Hepatocyte (in vitro differentiated cells): ENCODE measurements at regions not wholly inside any gene's neighbourhood (a gene's known extent, or its start where the extent isn't known, plus 50 kb on each side); places are given as distances from the start of the nearest gene placed in this dataset.

Source experiments
- DNase-seq: peaks from one replicate; pipeline ENCODE4 v3.0.0-alpha.2; 2016; ENCODE audit warnings: low spot score
- H2AFZ ChIP-seq: fragments of 200-600 bp; sonication (generic); 2 replicates; pipeline ENCODE4 v1.6.0; 2016; ENCODE audit warnings: antibody characterized with exemption, mild to moderate bottlenecking
- H3K27ac ChIP-seq: fragments of 200-600 bp; sonication (generic); 2 replicates; pipeline ENCODE4 v1.5.1; 2016; ENCODE audit warnings: mild to moderate bottlenecking
- H3K27me3 ChIP-seq: fragments of 200-600 bp; sonication (generic); 2 replicates; pipeline ENCODE4 v1.6.1; 2016
- H3K36me3 ChIP-seq: fragments of 200-600 bp; sonication (generic); replicated peaks from 2 replicates; pipeline ENCODE4 v1.5.1; 2016; ENCODE audit warnings: low read depth; ENCODE audit not compliant: insufficient read depth
- H3K4me1 ChIP-seq: fragments of 200-600 bp; sonication (generic); 2 replicates; pipeline ENCODE4 v1.5.1; 2016; ENCODE audit warnings: mild to moderate bottlenecking, moderate library complexity; ENCODE audit not compliant: insufficient read depth
- H3K4me2 ChIP-seq: fragments of 200-600 bp; sonication (generic); 2 replicates; pipeline ENCODE4 v1.6.0; 2016
- H3K4me3 ChIP-seq: fragments of 200-600 bp; sonication (generic); 2 replicates; pipeline ENCODE4 v1.5.1; 2016; ENCODE audit warnings: mild to moderate bottlenecking
- H3K79me2 ChIP-seq: fragments of 200-600 bp; sonication (generic); 2 replicates; pipeline ENCODE4 v1.6.0; 2017; ENCODE audit warnings: mild to moderate bottlenecking
- H3K9me2 ChIP-seq: fragments of 200-600 bp; sonication (generic); replicated peaks from 2 replicates; pipeline ENCODE4 v1.6.0; 2017; ENCODE audit warnings: mild to moderate bottlenecking; ENCODE audit not compliant: insufficient read depth
- H3K9me3 ChIP-seq: fragments of 200-600 bp; sonication (generic); 2 replicates; pipeline ENCODE4 v1.5.1; 2016; ENCODE audit warnings: low read depth, mild to moderate bottlenecking
- H4K20me1 ChIP-seq: fragments of 200-600 bp; sonication (generic); 2 replicates; pipeline ENCODE4 v1.6.0; 2016; ENCODE audit warnings: mild to moderate bottlenecking; ENCODE audit not compliant: insufficient read depth, poor library complexity, severe bottlenecking
- CTCF ChIP-seq: fragments of 200-600 bp; sonication (generic); IDR thresholded peaks from 2 replicates; pipeline ENCODE4 v1.5.1; 2016; ENCODE audit warnings: antibody characterized with exemption, mild to moderate bottlenecking; ENCODE audit not compliant: poor library complexity
- EZH2 ChIP-seq: fragments of 200-600 bp; sonication (generic); IDR thresholded peaks from 2 replicates; pipeline ENCODE4 v1.6.1; 2016; ENCODE audit warnings: antibody characterized with exemption, mild to moderate bottlenecking, borderline replicate concordance
- EZH2phosphoT487 ChIP-seq: fragments of 200-600 bp; sonication (generic); IDR thresholded peaks from one replicate; pipeline ENCODE4 v1.6.1; 2018; ENCODE audit warnings: antibody characterized with exemption, mild to moderate bottlenecking, low read depth, moderate library complexity; ENCODE audit not compliant: unreplicated experiment, severe bottlenecking
- WGBS: methylation state at CpG from one replicate; pipeline ENCODE4 v1.1.6; 2016; ENCODE audit warnings: low lambda C conversion rate; ENCODE audit errors: missing lambda C conversion rate; 5-methylcytosine and 5-hydroxymethylcytosine counted together

- Histone ChIP-seq H3K27me3 (no peaks in the 10 kb centered on the region), H3K4me1 (no peaks in the 10 kb centered on the region), H3K27ac (no peak overlapping the region), H3K9me2 (no peaks in the 10 kb centered on the region), H3K9me3 (no peaks in the 10 kb centered on the region), H3K4me3 (no peak overlapping the region), H4K20me1 (no peaks in the 10 kb centered on the region), H3K79me2 (no peaks in the 10 kb centered on the region), H2AFZ (no peak overlapping the region), H3K4me2 (no peak overlapping the region), H3K36me3 (no peaks in the 10 kb centered on the region)
- DNase-seq, result no peak
- WGBS, result 69% methylated on average over 3 of the region's 3 CpGs
- TF ChIP-seq CTCF (no peak), EZH2phosphoT487 (no peak), EZH2 (no peak)
Measured at GRCh38 chr4:120629546-120630108, 292.9 kb downstream of the PRDM5 start.

- TF ChIP-seq EZH2 (no peak), CTCF (no peak), EZH2phosphoT487 (no peak)
- H3K9me2 ChIP-seq, result no peaks in the 10 kb centered on the region
Measured at GRCh38 chr4:120622601-120623000, 299.9 kb downstream of the PRDM5 start.

GRCh38 chr4:120617171-120617570, 305.4 kb downstream of the PRDM5 start:
- no peaks in the 10 kb centered on the region for H3K4me1 ChIP-seq
- H3K9me3 ChIP-seq, result no peaks in the 10 kb centered on the region
- no peak for TF ChIP-seq EZH2phosphoT487
- TF ChIP-seq EZH2, result no peak
- no peak for TF ChIP-seq CTCF
- no peaks in the 10 kb centered on the region for H3K9me2 ChIP-seq
- H3K27ac ChIP-seq, result no peak overlapping the region
- no peaks in the 10 kb centered on the region for H4K20me1 ChIP-seq
- H2AFZ ChIP-seq, result no peak overlapping the region
- no peaks in the 10 kb centered on the region for H3K27me3 ChIP-seq
- no peak overlapping the region for H3K4me3 ChIP-seq
- no peaks in the 10 kb centered on the region for H3K36me3 ChIP-seq
- DNase-seq, result no peak
- no peak overlapping the region for H3K4me2 ChIP-seq
- no peaks in the 10 kb centered on the region for H3K79me2 ChIP-seq

More at GRCh38 chr4:120622601-120623000, 299.9 kb downstream of the PRDM5 start:
- no peak overlapping the region for H2AFZ ChIP-seq
- no peaks in the 10 kb centered on the region for H3K79me2 ChIP-seq
- H3K4me1 ChIP-seq, result no peaks in the 10 kb centered on the region
- H3K4me2 ChIP-seq, result no peak overlapping the region
- DNase-seq, result no peak
- H3K36me3 ChIP-seq, result no peaks in the 10 kb centered on the region
- no peak overlapping the region for H3K27ac ChIP-seq
- H3K27me3 ChIP-seq, result no peaks in the 10 kb centered on the region
- no peaks in the 10 kb centered on the region for H3K9me3 ChIP-seq
- H3K4me3 ChIP-seq, result no peak overlapping the region
- no peaks in the 10 kb centered on the region for H4K20me1 ChIP-seq

- Histone ChIP-seq H4K20me1 (no peaks in the 10 kb centered on the region), H3K4me1 (no peaks in the 10 kb centered on the region), H3K9me3 (no peaks in the 10 kb centered on the region), H3K9me2 (no peaks in the 10 kb centered on the region), H3K36me3 (no peaks in the 10 kb centered on the region), H2AFZ (no peak overlapping the region), H3K79me2 (no peaks in the 10 kb centered on the region), H3K27me3 (no peaks in the 10 kb centered on the region), H3K4me2 (no peak overlapping the region), H3K27ac (no peak overlapping the region), H3K4me3 (no peak overlapping the region)
- 74% methylated on average over 1 of the region's 1 CpG for WGBS
- DNase-seq, result no peak
- no peak for TF ChIP-seq CTCF
- TF ChIP-seq EZH2phosphoT487, result no peak
- TF ChIP-seq EZH2, result no peak
Measured at GRCh38 chr4:120616041-120616440, 306.5 kb downstream of the PRDM5 start.
